OCI-LY3 (cell line): ENCODE measurements at regions not wholly inside any gene's neighbourhood (a gene's known extent, or its start where the extent isn't known, plus 50 kb on each side); places are given as distances from the start of the nearest gene placed in this dataset.

Experiments
- H2AFZ ChIP-seq: fragments of 200-600, 300-600 bp; shearing (Covaris generic); 2 replicates; pipeline ENCODE4 v1.6.0; 2014; ENCODE audit warnings: antibody characterized with exemption, low read depth, low read length
- H3K27ac ChIP-seq: fragments of 200-600, 300-600 bp; sonication (generic); 2 replicates; pipeline ENCODE4 v1.5.1; 2014; ENCODE audit warnings: mild to moderate bottlenecking, low read length, moderate library complexity, mixed read lengths
- H3K27me3 ChIP-seq: fragments of 200-600, 300-600 bp; sonication (generic); 2 replicates; pipeline ENCODE4 v1.6.1; 2014; ENCODE audit warnings: low read depth, low read length, mixed read lengths
- H3K36me3 ChIP-seq: fragments of 200-600, 300-600 bp; sonication (generic); replicated peaks from 2 replicates; pipeline ENCODE3; 2014; ENCODE audit warnings: low read depth, low read length, mixed read lengths
- H3K4me1 ChIP-seq: fragments of 300-600, 200-600 bp; sonication (generic); 2 replicates; pipeline ENCODE4 v1.6.1; 2014; ENCODE audit warnings: low read length, mixed read lengths
- H3K4me2 ChIP-seq: fragments of 200-600, 300-600 bp; sonication (generic); 2 replicates; pipeline ENCODE4 v1.6.1; 2014; ENCODE audit warnings: low read length, mixed read lengths
- H3K4me3 ChIP-seq: fragments of 300-600, 200-600 bp; sonication (generic); 2 replicates; pipeline ENCODE4 v1.5.1; 2014; ENCODE audit warnings: antibody characterized with exemption, mild to moderate bottlenecking, low read length, moderate library complexity
- H3K79me2 ChIP-seq: fragments of 300-600, 200-600 bp; shearing (Covaris generic); 2 replicates; pipeline ENCODE4 v1.6.1; 2014; ENCODE audit warnings: mild to moderate bottlenecking, low read length, mixed read lengths
- H3K9ac ChIP-seq: fragments of 300-600, 200-600 bp; shearing (Covaris generic); 2 replicates; pipeline ENCODE4 v1.6.0; 2014; ENCODE audit warnings: mild to moderate bottlenecking, low read length, moderate library complexity
- H3K9me3 ChIP-seq: fragments of 200-600, 300-600 bp; shearing (Covaris generic); 2 replicates; pipeline ENCODE4 v1.6.1; 2014; ENCODE audit warnings: low read length, mixed read lengths; ENCODE audit not compliant: insufficient read depth
- H4K20me1 ChIP-seq: fragments of 200-600, 300-600 bp; sonication (generic); 2 replicates; pipeline ENCODE4 v1.6.1; 2016; ENCODE audit warnings: low read length, mixed read lengths; ENCODE audit not compliant: insufficient read depth
- EZH2phosphoT487 ChIP-seq: fragments of 200-600 bp; shearing (Covaris generic); IDR thresholded peaks from 2 replicates; pipeline ENCODE4 v1.6.1; 2018; ENCODE audit warnings: antibody characterized with exemption, mixed run types, low read depth
- TF ChIP-seq, protein P1 (sequence below): fragments of 200-600, 300-600 bp; sonication (generic); IDR thresholded peaks from 2 replicates; pipeline ENCODE4 v1.5.1; 2014; ENCODE audit warnings: antibody characterized with exemption, low read length, low read depth

GRCh38 chr14:38111046-38111445 lies 96.7 kb upstream of the SSTR1 start:
- no peaks in the 10 kb centered on the region for H3K27me3 ChIP-seq
- H3K36me3 ChIP-seq, result no peaks in the 10 kb centered on the region
- H3K9ac ChIP-seq, result no peak overlapping the region
- no peak overlapping the region for H3K27ac ChIP-seq
- H3K4me1 ChIP-seq, result peaks cover 11% of the 10 kb centered on the region
- no peak overlapping the region for H3K4me2 ChIP-seq
- no peak overlapping the region for H3K4me3 ChIP-seq
- no peak for TF ChIP-seq EZH2phosphoT487
- TF ChIP-seq, protein P1, sequence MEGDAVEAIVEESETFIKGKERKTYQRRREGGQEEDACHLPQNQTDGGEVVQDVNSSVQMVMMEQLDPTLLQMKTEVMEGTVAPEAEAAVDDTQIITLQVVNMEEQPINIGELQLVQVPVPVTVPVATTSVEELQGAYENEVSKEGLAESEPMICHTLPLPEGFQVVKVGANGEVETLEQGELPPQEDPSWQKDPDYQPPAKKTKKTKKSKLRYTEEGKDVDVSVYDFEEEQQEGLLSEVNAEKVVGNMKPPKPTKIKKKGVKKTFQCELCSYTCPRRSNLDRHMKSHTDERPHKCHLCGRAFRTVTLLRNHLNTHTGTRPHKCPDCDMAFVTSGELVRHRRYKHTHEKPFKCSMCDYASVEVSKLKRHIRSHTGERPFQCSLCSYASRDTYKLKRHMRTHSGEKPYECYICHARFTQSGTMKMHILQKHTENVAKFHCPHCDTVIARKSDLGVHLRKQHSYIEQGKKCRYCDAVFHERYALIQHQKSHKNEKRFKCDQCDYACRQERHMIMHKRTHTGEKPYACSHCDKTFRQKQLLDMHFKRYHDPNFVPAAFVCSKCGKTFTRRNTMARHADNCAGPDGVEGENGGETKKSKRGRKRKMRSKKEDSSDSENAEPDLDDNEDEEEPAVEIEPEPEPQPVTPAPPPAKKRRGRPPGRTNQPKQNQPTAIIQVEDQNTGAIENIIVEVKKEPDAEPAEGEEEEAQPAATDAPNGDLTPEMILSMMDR, result no peak
- H2AFZ ChIP-seq, result no peak overlapping the region
- no peaks in the 10 kb centered on the region for H3K9me3 ChIP-seq
- no peaks in the 10 kb centered on the region for H4K20me1 ChIP-seq
- H3K79me2 ChIP-seq, result no peaks in the 10 kb centered on the region

DNA sequence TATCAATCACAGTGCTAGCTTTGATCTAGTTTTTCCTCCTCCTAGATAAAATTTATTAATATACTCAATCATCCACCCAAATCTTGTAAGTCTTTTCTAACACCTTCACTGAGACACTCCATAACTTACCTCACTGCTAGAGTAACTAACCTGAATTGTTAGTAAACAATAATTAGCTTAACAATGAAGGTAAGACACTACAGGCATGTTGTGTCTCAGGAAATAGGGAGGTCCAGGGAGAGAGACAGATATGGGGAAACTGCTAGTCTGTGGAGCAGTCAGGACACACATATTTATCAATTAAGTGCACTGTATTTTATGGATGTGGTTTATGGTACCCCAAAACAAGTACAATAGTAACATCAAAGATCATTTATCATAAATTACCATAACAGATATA lies 94.2 kb upstream of the SSTR1 start:
- Histone ChIP-seq H3K79me2 (no peaks in the 10 kb centered on the region), H4K20me1 (no peaks in the 10 kb centered on the region), H3K4me1 (no peaks in the 10 kb centered on the region), H3K4me3 (no peak overlapping the region), H3K27ac (no peak overlapping the region), H3K4me2 (no peak overlapping the region), H3K9ac (no peak overlapping the region), H3K9me3 (no peaks in the 10 kb centered on the region), H3K27me3 (no peaks in the 10 kb centered on the region), H3K36me3 (no peaks in the 10 kb centered on the region), H2AFZ (no peak overlapping the region)
- no peak for TF ChIP-seq EZH2phosphoT487
- TF ChIP-seq, protein P1, result no peak

DNA sequence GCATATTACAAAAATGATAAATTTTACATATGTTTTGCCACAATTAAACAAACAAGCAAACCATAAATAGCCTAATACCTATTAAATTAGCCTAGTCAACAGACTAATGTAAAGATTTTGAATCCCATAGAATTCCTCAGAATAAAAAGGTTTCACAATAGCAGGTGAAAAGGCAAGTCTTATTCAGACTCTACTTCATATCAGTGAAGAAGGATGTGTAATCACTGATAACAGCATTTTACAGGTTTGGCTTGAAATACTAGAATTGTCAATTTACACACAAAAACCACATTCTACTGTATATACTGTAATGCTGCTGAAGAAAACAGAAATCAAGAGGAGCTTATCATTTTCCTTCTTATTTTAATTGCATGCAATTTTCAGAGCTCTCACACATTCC lies 90.8 kb upstream of the SSTR1 start:
- Histone ChIP-seq H3K9me3 (no peaks in the 10 kb centered on the region), H3K4me2 (no peak overlapping the region), H4K20me1 (no peaks in the 10 kb centered on the region), H3K4me3 (no peak overlapping the region), H3K4me1 (peaks cover 7% of the 10 kb centered on the region; the same call in 1 of the 2 replicates), H3K27me3 (no peaks in the 10 kb centered on the region), H3K9ac (no peak overlapping the region), H3K79me2 (no peaks in the 10 kb centered on the region), H2AFZ (no peak overlapping the region), H3K36me3 (no peaks in the 10 kb centered on the region), H3K27ac (no peak overlapping the region)
- TF ChIP-seq EZH2phosphoT487, result no peak
- TF ChIP-seq, protein P1, result no peak

- Histone ChIP-seq H3K4me2 (no peak overlapping the region), H2AFZ (no peak overlapping the region), H3K9ac (no peak overlapping the region), H3K9me3 (peaks cover 3% of the 10 kb centered on the region; the same call in 1 of the 2 replicates), H3K4me3 (no peak overlapping the region), H3K36me3 (no peaks in the 10 kb centered on the region), H3K27ac (no peak overlapping the region), H3K4me1 (peaks cover 9% of the 10 kb centered on the region; the same call in 1 of the 2 replicates), H3K27me3 (no peaks in the 10 kb centered on the region), H3K79me2 (no peaks in the 10 kb centered on the region), H4K20me1 (no peaks in the 10 kb centered on the region)
- TF ChIP-seq, protein P1, result no peak
- no peak for TF ChIP-seq EZH2phosphoT487
These were observed 87.6 kb upstream of the SSTR1 start for GRCh38 chr14:38120109-38120508.
